Dermis microvascular lymphatic vessel endothelial cell (primary cell): ENCODE measurements at regions not wholly inside any gene's neighbourhood (a gene's known extent, or its start where the extent isn't known, plus 50 kb on each side); places are given as distances from the start of the nearest gene placed in this dataset.

Source experiments
- DNase-seq, 2 donors: peaks; one replicate each; pipeline versions ENCODE4 v3.0.0 to v3.0.0-alpha.2; 2010; ENCODE audit warnings: low read depth in 2 of 2

DNA sequence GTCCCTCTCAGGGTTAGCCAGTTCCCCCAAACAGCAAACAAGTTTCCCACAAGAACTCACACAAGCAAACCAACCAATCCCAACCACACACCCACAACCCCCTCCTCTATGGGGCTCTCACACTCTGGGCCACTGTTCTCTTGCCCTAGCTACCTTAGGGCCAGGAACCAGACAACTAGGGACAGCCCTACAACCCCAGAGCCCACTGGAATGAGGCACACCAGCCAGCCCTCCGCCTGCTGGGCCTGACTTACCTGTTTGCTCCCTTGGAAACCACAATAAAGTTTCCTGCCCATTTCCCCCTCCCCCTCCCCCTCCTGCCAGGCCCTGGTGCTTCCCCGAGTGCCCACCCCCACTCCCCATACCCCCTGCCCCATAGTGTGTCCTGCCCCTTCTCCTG lies 132.6 kb downstream of the WDR11 start:
- DNase-seq, result no peak

GRCh38 chr10:120984221-120984620 lies 133.1 kb downstream of the WDR11 start:
- no peak for DNase-seq

DNA sequence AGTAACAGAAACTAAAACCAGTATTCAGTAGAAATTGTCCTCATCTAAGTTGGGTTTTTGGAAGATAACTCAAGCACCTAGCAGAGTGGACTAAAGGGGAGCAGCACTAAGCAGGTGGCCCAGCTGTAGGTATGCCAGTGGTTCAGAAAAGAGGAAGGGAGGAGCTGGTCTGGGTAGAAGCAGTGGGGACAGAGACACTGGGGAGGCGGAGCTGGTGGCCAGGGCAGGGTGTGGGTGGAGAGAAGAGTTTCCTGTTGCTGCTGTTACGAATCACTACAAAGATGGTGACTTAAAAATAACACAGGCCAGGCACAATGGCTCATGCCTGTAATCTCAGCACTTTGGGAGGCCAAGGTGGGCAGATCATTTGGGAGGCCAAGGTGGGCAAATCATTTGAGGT lies 136.2 kb downstream of the WDR11 start:
- DNase-seq, result no peak

GRCh38 chr10:120988751-120989150 lies 137.6 kb downstream of the WDR11 start:
- no peak for DNase-seq

- DNase-seq, result no peak
Measured at GRCh38 chr10:120989279-120989678, 138.1 kb downstream of the WDR11 start.

- DNase-seq, result no peak
Measured at GRCh38 chr10:120989996-120990598, 138.9 kb downstream of the WDR11 start.

DNA sequence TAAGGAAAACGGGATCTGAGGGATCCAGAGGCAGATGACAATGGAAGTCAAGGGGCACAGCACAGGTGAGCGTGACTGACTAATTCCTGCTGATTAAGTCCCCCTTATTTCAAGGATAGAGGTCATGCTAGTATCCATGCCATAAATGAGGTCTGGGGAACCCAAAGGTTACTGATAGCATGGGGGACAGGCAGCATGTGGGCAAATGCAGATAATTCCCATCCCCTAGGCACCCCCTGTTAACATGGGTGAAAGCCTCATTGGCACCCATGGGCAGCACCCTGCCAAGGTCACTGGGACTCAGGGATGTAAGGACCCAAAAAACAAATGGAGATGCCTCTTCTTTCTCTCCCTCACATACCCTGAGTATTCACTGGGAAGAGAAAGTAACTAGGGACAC lies 139.7 kb downstream of the WDR11 start:
- DNase-seq, result no peak

DNA sequence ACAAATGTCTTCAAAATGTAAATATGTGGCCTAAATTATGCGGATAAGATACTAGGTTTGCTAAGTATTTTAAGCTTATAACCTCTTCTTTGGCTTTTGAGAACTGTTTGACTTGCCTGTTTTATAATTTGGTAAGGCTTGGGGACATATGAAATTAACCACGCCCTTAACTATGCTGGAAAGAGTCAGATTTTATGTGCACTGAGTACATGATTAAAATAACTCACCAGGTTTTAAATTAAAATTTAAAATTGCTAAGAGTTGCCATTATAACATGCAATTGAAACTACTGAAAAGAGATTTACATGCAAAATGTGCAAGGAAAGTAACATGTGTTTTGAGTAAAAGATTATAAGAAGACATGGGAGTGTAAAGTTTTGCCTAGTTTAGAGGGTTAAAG lies 141.9 kb downstream of the WDR11 start:
- no peak for DNase-seq

DNA sequence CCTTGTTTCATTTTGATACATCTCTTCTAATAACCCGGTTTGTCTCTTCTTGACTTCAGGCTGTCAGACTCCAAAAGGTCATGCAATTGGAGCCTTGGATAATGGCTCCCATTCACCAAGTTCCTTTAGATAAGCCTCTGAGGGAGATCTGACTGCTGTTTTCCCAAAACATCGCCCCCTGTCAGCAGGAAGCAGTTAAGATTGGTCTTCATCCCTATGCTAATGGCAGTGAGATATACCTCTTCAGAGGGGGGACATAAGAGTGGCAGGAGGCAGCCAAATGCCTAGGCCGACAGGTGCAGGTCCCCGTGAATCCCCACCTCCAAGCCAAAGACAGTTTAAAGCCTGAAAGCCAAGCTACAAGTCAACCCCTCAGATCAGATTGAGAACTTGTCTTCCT lies 144.6 kb downstream of the WDR11 start:
- DNase-seq, result no peak

DNA sequence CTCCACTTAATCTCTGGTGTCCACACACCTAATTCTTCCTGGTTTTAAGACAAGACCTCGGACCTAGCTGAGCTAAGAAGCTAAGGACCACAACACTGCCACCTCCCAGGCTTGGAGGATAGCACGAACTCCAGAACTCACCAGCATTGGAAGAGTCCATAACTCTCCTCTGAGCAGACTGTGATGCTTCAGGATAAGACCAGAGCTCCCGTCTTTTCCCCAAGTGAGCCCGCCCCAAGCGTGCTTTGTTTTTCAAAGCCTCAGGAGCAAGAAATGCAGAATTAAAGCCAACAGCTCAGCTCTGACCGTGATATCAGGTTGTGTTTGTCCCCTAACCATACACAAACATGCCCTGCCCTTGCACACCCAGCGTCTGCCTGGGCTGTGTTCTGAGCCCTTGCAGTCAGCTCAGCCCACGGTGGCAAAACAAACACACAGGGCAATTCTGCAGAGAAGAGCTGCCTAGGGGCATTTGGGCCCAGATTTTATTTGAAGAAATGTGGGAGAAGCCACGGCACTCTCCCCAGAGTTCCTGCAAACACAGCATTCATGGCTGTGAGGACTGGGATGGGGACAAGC lies 145.4 kb downstream of the WDR11 start:
- no peak for DNase-seq

GRCh38 chr10:120997313-120997712 lies 146.2 kb downstream of the WDR11 start:
- no peak for DNase-seq

GRCh38 chr10:120997756-120998155 lies 146.6 kb downstream of the WDR11 start:
- DNase-seq, result no peak

GRCh38 chr10:120998251-120998650 lies 147.1 kb downstream of the WDR11 start:
- DNase-seq, result no peak

DNA sequence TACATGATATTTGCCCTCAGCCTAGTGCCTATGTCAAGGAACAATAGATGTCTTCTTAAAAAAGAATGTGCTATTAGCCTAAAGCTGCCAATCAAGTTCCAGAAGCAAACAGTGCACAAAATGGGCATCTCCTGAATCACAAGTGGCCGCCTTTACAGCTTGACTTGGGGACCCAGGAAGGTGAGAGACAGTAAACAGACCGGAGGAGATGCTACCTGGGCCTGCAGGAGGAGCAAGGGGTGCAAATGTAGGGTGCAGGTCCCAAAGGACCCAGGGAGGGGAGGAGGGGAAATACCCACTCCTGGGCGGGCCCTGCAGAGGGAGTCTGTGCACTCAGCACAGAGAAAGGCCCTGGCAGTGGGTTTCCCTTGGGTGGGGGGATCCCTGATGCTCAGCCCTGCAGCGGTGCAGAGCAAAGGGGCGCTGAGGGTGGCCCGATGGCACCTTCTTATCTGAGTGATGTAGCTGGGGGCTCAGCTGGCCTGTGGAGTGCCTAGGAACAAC lies 147.7 kb downstream of the WDR11 start:
- no peak for DNase-seq

GRCh38 chr10:120999868-121000267 lies 148.7 kb downstream of the WDR11 start:
- DNase-seq, result no peak

DNA sequence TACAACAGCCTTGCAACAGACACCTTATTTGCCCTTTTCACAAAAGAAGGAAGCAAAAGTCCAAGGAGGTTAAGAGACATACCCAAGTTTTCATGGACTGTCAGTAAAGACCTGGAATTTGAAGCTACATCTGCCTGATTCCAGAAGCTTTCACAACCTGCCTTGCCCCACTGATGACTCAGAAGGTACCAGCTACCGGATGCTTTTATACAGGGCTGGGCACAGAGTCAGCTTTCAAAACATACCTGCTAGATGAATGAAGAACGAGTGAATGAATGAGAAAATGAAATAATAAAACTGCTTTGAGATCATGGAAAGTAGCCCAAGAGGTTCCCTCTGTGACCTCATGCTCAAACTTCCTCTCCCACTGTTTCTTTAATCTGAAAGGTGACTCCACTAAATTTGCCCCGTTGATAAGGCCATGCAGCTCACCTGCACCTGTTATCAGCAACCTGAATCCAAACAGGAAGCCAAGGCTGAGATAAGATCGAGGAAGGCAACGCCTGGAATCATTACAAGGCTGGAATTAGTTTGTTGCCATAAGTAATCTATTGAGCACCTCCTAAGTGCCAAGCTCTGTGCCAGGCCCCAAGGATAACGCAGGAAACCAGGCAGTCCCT lies 151.5 kb downstream of the WDR11 start:
- DNase-seq, result no peak

DNA sequence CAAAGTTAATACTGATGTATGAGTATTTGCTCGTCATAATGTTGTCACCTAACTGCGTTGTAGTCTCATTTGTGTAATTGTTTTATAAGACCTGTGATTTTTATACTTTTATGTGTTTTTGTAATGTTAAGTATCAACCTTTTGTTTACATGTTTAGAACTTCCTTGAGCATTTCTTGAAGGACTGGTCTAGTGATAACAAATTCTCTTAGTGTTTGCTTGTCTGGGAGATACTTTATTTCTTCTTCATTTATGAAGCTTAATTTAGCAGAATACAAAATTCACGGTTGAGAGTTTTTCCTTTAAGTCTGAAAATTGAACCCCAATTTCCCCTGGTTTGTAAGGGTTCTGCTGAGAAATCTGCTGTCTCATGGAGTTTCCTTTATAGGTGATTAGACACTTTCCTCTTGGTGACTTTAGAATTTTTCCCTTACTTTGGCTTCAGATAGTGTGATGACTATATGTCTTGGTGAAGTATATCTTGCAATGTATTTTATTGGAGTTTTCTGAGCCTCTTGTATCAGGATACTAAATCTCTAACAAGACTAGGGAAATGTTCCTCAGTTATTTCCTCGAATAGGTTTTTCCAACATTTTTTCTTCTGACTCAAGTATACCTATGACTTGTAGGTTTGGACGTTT lies 154.9 kb downstream of the WDR11 start:
- DNase-seq, result no peak

GRCh38 chr10:121007264-121007663 lies 156.1 kb downstream of the WDR11 start:
- no peak for DNase-seq

DNA sequence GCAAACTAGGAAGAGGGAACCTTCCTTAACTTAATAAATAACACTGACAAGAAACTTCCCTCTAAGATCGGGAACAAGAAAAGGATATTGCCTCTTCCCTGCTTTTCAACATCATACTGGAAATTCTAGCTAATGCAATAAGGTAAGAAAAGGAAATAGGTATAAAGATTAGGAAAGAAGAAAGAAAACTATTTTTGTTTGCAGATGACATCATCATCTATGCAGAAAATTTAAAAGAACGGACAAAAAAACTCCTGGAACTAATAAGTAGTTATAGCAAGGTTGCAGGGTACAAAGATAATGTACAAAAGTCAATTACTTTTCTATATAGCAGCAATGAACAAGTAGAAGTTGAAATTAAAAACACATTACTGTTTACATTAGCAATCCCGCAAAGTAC lies 164.8 kb downstream of the WDR11 start:
- DNase-seq, result no peak

DNA sequence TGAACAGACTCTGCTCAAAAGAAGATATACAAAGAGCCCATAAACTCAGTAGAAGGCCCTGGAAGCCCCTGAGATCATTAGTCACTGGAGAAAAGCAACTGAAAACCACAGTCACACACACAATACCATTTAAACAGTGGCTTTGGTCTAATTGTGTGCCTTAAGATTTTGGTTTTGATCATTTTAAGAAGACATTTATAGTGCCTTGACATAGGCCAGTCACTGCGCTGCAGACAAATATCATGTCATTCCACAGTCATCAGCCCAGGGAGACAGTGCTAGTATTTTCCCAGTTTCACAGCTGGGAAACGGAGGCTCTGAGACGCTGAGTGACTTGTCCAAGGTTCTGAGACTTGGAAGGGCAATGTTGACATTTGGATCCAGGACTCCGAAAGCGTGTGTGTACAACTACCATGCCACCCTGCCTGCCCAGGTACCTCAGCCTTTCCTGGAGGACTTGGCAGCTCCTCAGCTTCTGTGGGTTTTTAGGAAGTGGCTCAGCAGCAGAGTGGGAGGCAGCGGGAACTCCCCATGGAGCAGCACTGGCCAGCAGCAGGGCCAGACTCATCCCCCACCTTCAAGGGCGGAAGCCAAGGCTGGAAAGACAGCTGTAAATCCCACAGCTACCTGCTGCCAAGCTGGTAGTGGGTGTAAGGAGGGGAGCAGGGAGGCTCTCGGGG lies 173.9 kb downstream of the WDR11 start:
- DNase-seq, result no peak

DNA sequence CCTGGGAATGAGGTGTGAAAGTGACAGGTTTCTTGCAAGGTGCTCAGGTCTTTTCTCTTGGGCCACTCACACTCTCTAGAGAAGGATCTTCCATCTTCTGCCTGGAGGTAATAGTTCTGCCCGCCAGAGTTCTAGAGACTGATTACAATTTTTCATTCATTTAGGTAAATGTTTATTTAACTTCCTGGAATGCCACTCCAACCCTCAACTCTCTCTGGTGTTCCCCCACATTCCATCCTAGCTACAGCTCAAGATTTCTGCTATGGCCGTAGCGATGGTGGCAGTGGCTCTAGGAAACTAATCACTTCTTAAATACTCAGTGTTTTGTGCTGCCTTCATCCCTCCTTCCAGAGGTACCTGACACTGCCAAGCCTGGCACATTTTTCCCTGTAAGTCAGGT lies 174.6 kb downstream of the WDR11 start:
- no peak for DNase-seq

GRCh38 chr10:121027371-121027770 lies 176.2 kb downstream of the WDR11 start:
- no peak for DNase-seq
